Activated naive CD4-positive, alpha-beta T cell treated with anti-CD3 and anti-CD28 coated beads for 36 hours (primary cell): ENCODE measurements at regions not wholly inside any gene's neighbourhood (a gene's known extent, or its start where the extent isn't known, plus 50 kb on each side); places are given as distances from the start of the nearest gene placed in this dataset.
"Not testable (repeated sequence)": the region's sequence is repeated elsewhere in the genome, so short reads cannot be mapped to it uniquely, and the experiment has no call there.

Source experiments
- CTCF ChIA-PET: fragments of 350-600 bp; sonication (Branson Sonifier 250); formaldehyde crosslinking; loops from one replicate; lab custom pipeline; 2021; ENCODE audit warnings: antibody characterized with exemption; lab: Charles Lee
- DNase-seq: peaks from one replicate; pipeline ENCODE4 v3.0.0-alpha.2; 2020
- H3K27ac Mint-ChIP-seq: one replicate; pipeline ENCODE4 v1.8.0; 2021; ENCODE audit warnings: mild to moderate bottlenecking, mixed read lengths
- H3K27me3 Mint-ChIP-seq: one replicate; pipeline ENCODE4 v1.8.0; 2021; ENCODE audit warnings: low read depth, mixed read lengths
- H3K36me3 Mint-ChIP-seq: one replicate; pipeline ENCODE4 v1.8.0; 2021; ENCODE audit warnings: low read depth, mixed read lengths
- H3K4me1 Mint-ChIP-seq: one replicate; pipeline ENCODE4 v1.8.0; 2021; ENCODE audit warnings: low read depth, mixed read lengths
- H3K4me3 Mint-ChIP-seq: one replicate; pipeline ENCODE4 v1.8.0; 2021; ENCODE audit warnings: mild to moderate bottlenecking, moderate library complexity, mixed read lengths
- H3K9me3 Mint-ChIP-seq: one replicate; pipeline ENCODE4 v1.8.0; 2021; ENCODE audit warnings: mixed read lengths
- intact Hi-C: fragments of 100-400 bp; cut with micrococcal nuclease; formaldehyde crosslinking; loops from one replicate; pipeline ENCODE4 v1.15.1; 2023

GRCh38 chrY:19577250-19577649 is 167.3 kb downstream of the KDM5D start:
- CTCF ChIA-PET, result interaction anchor here (0.7 kb wide), 1 partner anchor 9 kb away, joined by 3 read pairs; no protein-coding TSS in a partner anchor
- H3K27me3 Mint-ChIP-seq, result no peaks in the 10 kb centered on the region
- no peak for DNase-seq
- intact Hi-C loops, result no loop called here
- peaks cover 52% of the 10 kb centered on the region for H3K4me1 Mint-ChIP-seq
- no peak overlapping the region for H3K27ac Mint-ChIP-seq
- peaks cover 17% of the 10 kb centered on the region for H3K36me3 Mint-ChIP-seq
- H3K9me3 Mint-ChIP-seq, result no peaks in the 10 kb centered on the region
- H3K4me3 Mint-ChIP-seq, result no peak overlapping the region

DNA sequence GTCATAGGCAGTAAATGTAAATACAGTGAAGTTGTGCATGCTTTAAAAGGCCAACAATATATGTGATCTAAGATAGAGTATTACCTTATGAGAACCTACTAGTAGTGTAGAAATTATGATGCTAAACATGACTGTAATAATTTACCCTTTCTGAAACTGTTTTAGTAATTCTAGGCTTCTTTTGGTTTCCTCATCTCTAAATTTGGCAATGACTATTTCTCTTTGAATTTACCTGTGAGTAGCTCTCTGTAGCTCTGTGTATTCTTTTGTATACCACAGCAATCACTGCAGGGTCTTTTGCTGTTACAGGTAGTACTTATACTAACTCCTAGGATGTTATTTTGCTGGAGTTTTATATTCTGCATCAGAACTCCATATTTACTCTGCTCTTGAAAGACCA is 169.6 kb downstream of the KDM5D start:
- H3K27ac Mint-ChIP-seq, result peak overlapping the region; percentile 30
- CTCF ChIA-PET, result no interaction called here
- H3K4me3 Mint-ChIP-seq, result no peak overlapping the region
- H3K36me3 Mint-ChIP-seq, result peaks cover 17% of the 10 kb centered on the region
- intact Hi-C loops, result no loop called here
- peaks cover 58% of the 10 kb centered on the region for H3K4me1 Mint-ChIP-seq
- H3K27me3 Mint-ChIP-seq, result no peaks in the 10 kb centered on the region
- DNase-seq, result no peak
- no peaks in the 10 kb centered on the region for H3K9me3 Mint-ChIP-seq

- intact Hi-C loops, result no loop called here
- Mint-ChIP-seq H3K4me1 (peaks cover 53% of the 10 kb centered on the region), H3K27ac (no peak overlapping the region), H3K9me3 (no peaks in the 10 kb centered on the region), H3K27me3 (no peaks in the 10 kb centered on the region), H3K36me3 (peaks cover 17% of the 10 kb centered on the region), H3K4me3 (no peak overlapping the region)
- no peak for DNase-seq
- CTCF ChIA-PET, result interaction anchor here (0.7 kb wide), 1 partner anchor 92 kb away, joined by 3 read pairs; no protein-coding TSS in a partner anchor
Measured at GRCh38 chrY:19573646-19574045, 170.9 kb downstream of the KDM5D start.

DNA sequence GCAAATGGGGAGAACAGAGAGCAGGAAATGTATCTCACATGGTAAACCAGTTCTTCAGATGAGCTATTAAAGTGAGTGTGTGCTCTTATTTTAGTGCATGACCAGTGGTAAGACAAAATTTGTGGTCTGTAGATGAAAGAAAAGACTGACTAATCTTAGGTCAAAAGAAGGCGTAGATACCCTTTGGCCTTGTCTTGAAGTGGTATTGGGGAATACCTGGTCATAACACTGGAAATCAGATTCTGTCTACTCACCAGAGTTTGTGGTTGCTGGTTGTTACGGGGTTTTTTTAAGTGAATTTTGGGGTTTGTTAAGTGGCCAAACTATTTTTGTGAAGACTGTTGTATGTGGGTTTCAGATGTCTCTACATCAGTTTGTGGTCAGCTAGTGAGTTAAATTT is 173.5 kb downstream of the KDM5D start:
- CTCF ChIA-PET, result interaction anchor here (0.7 kb wide), 1 partner anchor 88 kb away, joined by 4 read pairs; no protein-coding TSS in a partner anchor
- peaks cover 13% of the 10 kb centered on the region for H3K36me3 Mint-ChIP-seq
- intact Hi-C loops, result no loop called here
- no peaks in the 10 kb centered on the region for H3K27me3 Mint-ChIP-seq
- H3K9me3 Mint-ChIP-seq, result no peaks in the 10 kb centered on the region
- peaks cover 51% of the 10 kb centered on the region for H3K4me1 Mint-ChIP-seq
- no peak overlapping the region for H3K27ac Mint-ChIP-seq
- peak overlapping the region; percentile 38 for H3K4me3 Mint-ChIP-seq
- no peak for DNase-seq

DNA sequence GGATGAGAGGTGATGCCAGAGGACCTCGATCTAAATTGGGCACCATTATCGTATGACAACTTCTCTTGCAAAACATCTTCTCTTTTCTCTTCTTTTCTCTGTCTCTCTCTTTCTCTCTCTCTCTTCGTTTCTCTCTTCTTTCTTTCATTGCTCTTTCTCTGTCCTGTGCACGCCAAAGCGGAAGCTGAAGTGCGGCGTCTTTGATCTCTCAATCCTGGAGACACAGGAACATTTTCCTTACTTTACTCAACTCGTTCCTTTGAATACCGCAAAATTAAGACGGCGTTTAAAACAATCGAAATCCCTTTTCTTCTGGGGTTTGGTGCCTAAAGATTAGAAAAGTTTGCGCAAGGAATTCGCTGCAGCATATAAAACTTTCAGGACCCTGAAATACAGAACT is 176.6 kb downstream of the KDM5D start:
- DNase-seq, result no peak
- Mint-ChIP-seq H3K27me3 (no peaks in the 10 kb centered on the region), H3K4me3 (peak overlapping the region; percentile 88), H3K4me1 (peaks cover 31% of the 10 kb centered on the region), H3K27ac (peak overlapping the region; percentile 99), H3K36me3 (peaks cover 8% of the 10 kb centered on the region), H3K9me3 (no peaks in the 10 kb centered on the region)
- intact Hi-C loops, result loop anchor here (1.0 to 5.0 kb wide), 9 partner anchors 33 to 1681 kb away; partner anchors contain the start of genes EIF1AY and KDM5D
- CTCF ChIA-PET, result interaction anchor here (1.0 kb wide), 1 partner anchor 65 kb away, joined by 4 read pairs; no protein-coding TSS in a partner anchor

GRCh38 chrY:19567051-19567921 is 177.2 kb downstream of the KDM5D start:
- Mint-ChIP-seq H3K9me3 (no peaks in the 10 kb centered on the region), H3K27me3 (no peaks in the 10 kb centered on the region), H3K4me1 (peaks cover 27% of the 10 kb centered on the region), H3K36me3 (peaks cover 7% of the 10 kb centered on the region), H3K4me3 (peak overlapping the region; percentile 88), H3K27ac (peak overlapping the region; percentile 99)
- peak; percentile 87 for DNase-seq
- intact Hi-C loops, result loop anchor here (1.0 to 5.0 kb wide), 9 partner anchors 34 to 1682 kb away; partner anchors contain the start of genes EIF1AY and KDM5D
- CTCF ChIA-PET, result interaction anchor here (0.7 to 1.0 kb wide), 2 partner anchors 25 to 64 kb away, joined by 3 to 4 read pairs; no protein-coding TSS in a partner anchor

DNA sequence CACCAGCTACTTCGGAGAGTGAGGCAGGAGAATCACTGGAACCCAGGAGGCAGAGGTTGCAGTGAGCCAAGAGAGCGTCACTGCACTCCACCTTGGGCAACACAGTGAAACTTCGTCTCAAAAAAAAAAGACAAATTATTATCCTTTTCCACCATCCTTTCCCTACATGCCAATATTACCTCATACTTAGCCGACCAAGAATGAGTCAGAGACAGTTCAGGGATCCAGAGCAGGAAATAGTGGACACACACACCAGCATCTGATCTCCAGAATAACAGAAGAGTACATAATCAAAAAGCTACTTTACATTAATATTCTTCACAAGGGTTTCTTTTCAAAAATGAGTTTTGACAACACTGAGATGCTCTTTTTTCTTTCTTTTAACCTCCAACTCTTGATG is 185.4 kb downstream of the KDM5D start:
- CTCF ChIA-PET, result interaction anchor here (0.9 kb wide), 1 partner anchor 8 kb away, joined by 8 read pairs; no protein-coding TSS in a partner anchor
- intact Hi-C loops, result no loop called here
- H3K27ac Mint-ChIP-seq, result no peak overlapping the region

GRCh38 chrY:19549671-19550466 is 194.7 kb downstream of the KDM5D start:
- Mint-ChIP-seq H3K4me1 (peaks cover 5% of the 10 kb centered on the region), H3K9me3 (no peaks in the 10 kb centered on the region), H3K4me3 (no peak overlapping the region), H3K27me3 (no peaks in the 10 kb centered on the region), H3K27ac (no peak overlapping the region), H3K36me3 (no peaks in the 10 kb centered on the region)
- peak; percentile 4 for DNase-seq
- intact Hi-C loops, result no loop called here
- CTCF ChIA-PET, result no interaction called here

More for the DNA sequence above, 185.4 kb downstream of the KDM5D start:
- no peaks in the 10 kb centered on the region for H3K9me3 Mint-ChIP-seq
- H3K4me3 Mint-ChIP-seq, result no peak overlapping the region
- no peaks in the 10 kb centered on the region for H3K27me3 Mint-ChIP-seq
- H3K4me1 Mint-ChIP-seq, result no peaks in the 10 kb centered on the region
- H3K36me3 Mint-ChIP-seq, result peaks cover 4% of the 10 kb centered on the region
- no peak for DNase-seq

- Mint-ChIP-seq H3K4me1 (no peaks in the 10 kb centered on the region), H3K9me3 (no peaks in the 10 kb centered on the region), H3K27me3 (no peaks in the 10 kb centered on the region), H3K36me3 (no peaks in the 10 kb centered on the region), H3K4me3 (no peak overlapping the region), H3K27ac (no peak overlapping the region)
- DNase-seq, result no peak
- intact Hi-C loops, result no loop called here
- CTCF ChIA-PET, result no interaction called here
Measured at GRCh38 chrY:19541475-19542306, 202.8 kb downstream of the KDM5D start.

DNA sequence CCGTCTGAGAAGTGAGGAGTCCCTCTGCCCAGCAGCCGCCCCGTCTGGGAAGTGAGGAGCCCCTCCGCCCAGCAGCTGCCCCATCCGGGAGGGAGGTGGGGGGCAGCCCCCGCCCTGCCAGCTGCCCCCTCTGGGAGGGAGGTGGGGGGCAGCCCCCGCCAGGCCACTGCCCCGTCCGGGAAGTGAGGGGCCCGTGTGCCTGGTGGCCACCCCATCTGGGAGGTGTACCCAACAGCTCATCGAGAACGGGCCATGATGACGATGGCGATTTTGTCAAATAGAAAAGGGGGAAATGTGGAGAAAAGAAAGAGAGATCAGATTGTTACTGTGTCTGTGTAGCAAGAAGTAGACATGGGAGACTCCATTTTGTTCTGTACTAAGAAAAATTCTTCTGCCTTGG is 208.8 kb downstream of the KDM5D start:
- intact Hi-C loops, H3K9me3 Mint-ChIP-seq, CTCF ChIA-PET: not testable (repeated sequence)

GRCh38 chrY:19521976-19522375 is 222.6 kb downstream of the KDM5D start:
- no peak overlapping the region for H3K27ac Mint-ChIP-seq
- H3K27me3 Mint-ChIP-seq, result no peaks in the 10 kb centered on the region
- no peaks in the 10 kb centered on the region for H3K36me3 Mint-ChIP-seq
- H3K4me3 Mint-ChIP-seq, result no peak overlapping the region
- CTCF ChIA-PET, result no interaction called here
- no peaks in the 10 kb centered on the region for H3K9me3 Mint-ChIP-seq
- DNase-seq, result no peak
- peaks cover 6% of the 10 kb centered on the region for H3K4me1 Mint-ChIP-seq
- intact Hi-C loops, result no loop called here

More for the DNA sequence above, 208.8 kb downstream of the KDM5D start:
- not testable (repeated sequence) for H3K4me1 Mint-ChIP-seq, H3K36me3 Mint-ChIP-seq, H3K27ac Mint-ChIP-seq, DNase-seq, H3K4me3 Mint-ChIP-seq, H3K27me3 Mint-ChIP-seq
